ENCODE measurements at regions not wholly inside any gene's neighbourhood (a gene's known extent, or its start where the extent isn't known, plus 50 kb on each side); places are given as distances from the start of the nearest gene placed in this dataset.

DNA sequence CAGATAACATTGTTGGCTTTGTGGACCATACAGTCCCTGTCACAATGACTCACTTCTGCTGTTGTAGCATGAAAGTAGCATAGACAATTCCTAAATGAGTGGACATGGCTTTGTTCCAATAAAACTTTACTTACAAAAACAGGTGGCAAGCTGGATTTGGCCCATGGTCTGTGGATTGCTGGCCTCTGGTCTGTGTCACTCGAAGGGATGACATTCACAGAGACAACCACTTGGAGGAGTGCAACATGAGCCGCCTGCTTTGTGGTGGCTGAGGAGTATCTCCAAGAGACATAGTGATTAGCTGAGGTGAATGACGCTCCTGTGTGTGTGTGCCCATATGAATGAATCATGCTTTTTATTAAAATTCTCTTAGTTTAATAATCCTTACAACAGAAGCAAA, 81.3 kb upstream of the NRXN3 start:
- TF ChIP-seq RXRA (IDR thresholded peaks at IDR 0.05) (no peak), FOXA2 (IDR thresholded peaks at IDR 0.05) (no peak), GABPA (IDR thresholded peaks at IDR 0.05 in 1 of 2, conservative IDR thresholded peaks at IDR 0.05 in 1 of 2) (no peak), SP1 (IDR thresholded peaks at IDR 0.05) (no peak), NR2F2 (IDR thresholded peaks at IDR 0.05) (no peak), TAF1 (conservative IDR thresholded peaks at IDR 0.05) (no peak), HNF4G (IDR thresholded peaks at IDR 0.05) (no peak), HNF4A (conservative IDR thresholded peaks at IDR 0.05) (no peak), FOXA1 (IDR thresholded peaks at IDR 0.05) (no peak), EGR1 (IDR thresholded peaks at IDR 0.05; ENCODE audit: low read depth in 2 of 2) (no peak), RAD21 (IDR thresholded peaks at IDR 0.05) (no peak), YY1 (IDR thresholded peaks at IDR 0.05) (no peak), JUND (IDR thresholded peaks at IDR 0.05) (no peak)
- TF ChIP-seq, protein P1, sequence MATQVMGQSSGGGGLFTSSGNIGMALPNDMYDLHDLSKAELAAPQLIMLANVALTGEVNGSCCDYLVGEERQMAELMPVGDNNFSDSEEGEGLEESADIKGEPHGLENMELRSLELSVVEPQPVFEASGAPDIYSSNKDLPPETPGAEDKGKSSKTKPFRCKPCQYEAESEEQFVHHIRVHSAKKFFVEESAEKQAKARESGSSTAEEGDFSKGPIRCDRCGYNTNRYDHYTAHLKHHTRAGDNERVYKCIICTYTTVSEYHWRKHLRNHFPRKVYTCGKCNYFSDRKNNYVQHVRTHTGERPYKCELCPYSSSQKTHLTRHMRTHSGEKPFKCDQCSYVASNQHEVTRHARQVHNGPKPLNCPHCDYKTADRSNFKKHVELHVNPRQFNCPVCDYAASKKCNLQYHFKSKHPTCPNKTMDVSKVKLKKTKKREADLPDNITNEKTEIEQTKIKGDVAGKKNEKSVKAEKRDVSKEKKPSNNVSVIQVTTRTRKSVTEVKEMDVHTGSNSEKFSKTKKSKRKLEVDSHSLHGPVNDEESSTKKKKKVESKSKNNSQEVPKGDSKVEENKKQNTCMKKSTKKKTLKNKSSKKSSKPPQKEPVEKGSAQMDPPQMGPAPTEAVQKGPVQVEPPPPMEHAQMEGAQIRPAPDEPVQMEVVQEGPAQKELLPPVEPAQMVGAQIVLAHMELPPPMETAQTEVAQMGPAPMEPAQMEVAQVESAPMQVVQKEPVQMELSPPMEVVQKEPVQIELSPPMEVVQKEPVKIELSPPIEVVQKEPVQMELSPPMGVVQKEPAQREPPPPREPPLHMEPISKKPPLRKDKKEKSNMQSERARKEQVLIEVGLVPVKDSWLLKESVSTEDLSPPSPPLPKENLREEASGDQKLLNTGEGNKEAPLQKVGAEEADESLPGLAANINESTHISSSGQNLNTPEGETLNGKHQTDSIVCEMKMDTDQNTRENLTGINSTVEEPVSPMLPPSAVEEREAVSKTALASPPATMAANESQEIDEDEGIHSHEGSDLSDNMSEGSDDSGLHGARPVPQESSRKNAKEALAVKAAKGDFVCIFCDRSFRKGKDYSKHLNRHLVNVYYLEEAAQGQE (IDR thresholded peaks at IDR 0.05), result no peak
- TF ChIP-seq, protein P2, sequence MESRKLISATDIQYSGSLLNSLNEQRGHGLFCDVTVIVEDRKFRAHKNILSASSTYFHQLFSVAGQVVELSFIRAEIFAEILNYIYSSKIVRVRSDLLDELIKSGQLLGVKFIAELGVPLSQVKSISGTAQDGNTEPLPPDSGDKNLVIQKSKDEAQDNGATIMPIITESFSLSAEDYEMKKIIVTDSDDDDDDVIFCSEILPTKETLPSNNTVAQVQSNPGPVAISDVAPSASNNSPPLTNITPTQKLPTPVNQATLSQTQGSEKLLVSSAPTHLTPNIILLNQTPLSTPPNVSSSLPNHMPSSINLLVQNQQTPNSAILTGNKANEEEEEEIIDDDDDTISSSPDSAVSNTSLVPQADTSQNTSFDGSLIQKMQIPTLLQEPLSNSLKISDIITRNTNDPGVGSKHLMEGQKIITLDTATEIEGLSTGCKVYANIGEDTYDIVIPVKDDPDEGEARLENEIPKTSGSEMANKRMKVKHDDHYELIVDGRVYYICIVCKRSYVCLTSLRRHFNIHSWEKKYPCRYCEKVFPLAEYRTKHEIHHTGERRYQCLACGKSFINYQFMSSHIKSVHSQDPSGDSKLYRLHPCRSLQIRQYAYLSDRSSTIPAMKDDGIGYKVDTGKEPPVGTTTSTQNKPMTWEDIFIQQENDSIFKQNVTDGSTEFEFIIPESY (IDR thresholded peaks at IDR 0.05), result no peak
- TF ChIP-seq, protein P3, sequence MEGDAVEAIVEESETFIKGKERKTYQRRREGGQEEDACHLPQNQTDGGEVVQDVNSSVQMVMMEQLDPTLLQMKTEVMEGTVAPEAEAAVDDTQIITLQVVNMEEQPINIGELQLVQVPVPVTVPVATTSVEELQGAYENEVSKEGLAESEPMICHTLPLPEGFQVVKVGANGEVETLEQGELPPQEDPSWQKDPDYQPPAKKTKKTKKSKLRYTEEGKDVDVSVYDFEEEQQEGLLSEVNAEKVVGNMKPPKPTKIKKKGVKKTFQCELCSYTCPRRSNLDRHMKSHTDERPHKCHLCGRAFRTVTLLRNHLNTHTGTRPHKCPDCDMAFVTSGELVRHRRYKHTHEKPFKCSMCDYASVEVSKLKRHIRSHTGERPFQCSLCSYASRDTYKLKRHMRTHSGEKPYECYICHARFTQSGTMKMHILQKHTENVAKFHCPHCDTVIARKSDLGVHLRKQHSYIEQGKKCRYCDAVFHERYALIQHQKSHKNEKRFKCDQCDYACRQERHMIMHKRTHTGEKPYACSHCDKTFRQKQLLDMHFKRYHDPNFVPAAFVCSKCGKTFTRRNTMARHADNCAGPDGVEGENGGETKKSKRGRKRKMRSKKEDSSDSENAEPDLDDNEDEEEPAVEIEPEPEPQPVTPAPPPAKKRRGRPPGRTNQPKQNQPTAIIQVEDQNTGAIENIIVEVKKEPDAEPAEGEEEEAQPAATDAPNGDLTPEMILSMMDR (IDR thresholded peaks at IDR 0.05; ENCODE audit: low read depth, low read length, missing input control), result no peak
- TF ChIP-seq, protein P4, sequence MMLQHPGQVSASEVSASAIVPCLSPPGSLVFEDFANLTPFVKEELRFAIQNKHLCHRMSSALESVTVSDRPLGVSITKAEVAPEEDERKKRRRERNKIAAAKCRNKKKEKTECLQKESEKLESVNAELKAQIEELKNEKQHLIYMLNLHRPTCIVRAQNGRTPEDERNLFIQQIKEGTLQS (IDR thresholded peaks at IDR 0.05), result no peak
- TF ChIP-seq, protein P5, sequence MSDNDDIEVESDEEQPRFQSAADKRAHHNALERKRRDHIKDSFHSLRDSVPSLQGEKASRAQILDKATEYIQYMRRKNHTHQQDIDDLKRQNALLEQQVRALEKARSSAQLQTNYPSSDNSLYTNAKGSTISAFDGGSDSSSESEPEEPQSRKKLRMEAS (IDR thresholded peaks at IDR 0.05), result no peak
- WGBS, result 41% methylated on average over 3 of the region's 3 CpGs
- peaks cover 0 to 4% (median 0%) of the 10 kb centered on the region in 4 donors for H3K27me3 ChIP-seq (ENCODE audit: control insufficient read depth in 4 of 4, insufficient read depth in 4 of 4, low read length in 3 of 4)
- no peaks in the 10 kb centered on the region for H3K36me3 ChIP-seq (ENCODE audit: control insufficient read depth in 4 of 4, insufficient read depth in 3 of 4, low read depth in 1 of 4, low read length in 3 of 4)
- DNase-seq (ENCODE audit: low spot score), result no peak
- no peaks in the 10 kb centered on the region for H3K9me3 ChIP-seq (ENCODE audit: control insufficient read depth in 4 of 4, low read length in 3 of 4)
- no peak overlapping the region for H3K27ac ChIP-seq (ENCODE audit: low read depth in 1 of 2, low read length in 2 of 2)
- no peak overlapping the region for H3K9ac ChIP-seq (ENCODE audit: low read depth in 1 of 2, low read length in 2 of 2)
- no peak overlapping the region for H3K4me3 ChIP-seq (ENCODE audit: low read depth in 1 of 3, low read length in 3 of 3)
- H3K4me1 ChIP-seq (ENCODE audit: control insufficient read depth in 4 of 4, insufficient read depth in 4 of 4, low read length in 3 of 4), result no peaks in the 10 kb centered on the region
